HEK293T (cell line): ENCODE measurements at regions not wholly inside any gene's neighbourhood (a gene's known extent, or its start where the extent isn't known, plus 50 kb on each side); places are given as distances from the start of the nearest gene placed in this dataset.

Experiments used
- ARNT ChIP-seq: fragments of 450-650 bp; IDR thresholded peaks from 2 replicates; pipeline ENCODE4 v1.6.1; 2017; ENCODE audit warnings: mild to moderate bottlenecking
- BHLHE40 ChIP-seq: fragments of 450-650 bp; IDR thresholded peaks from 2 replicates; pipeline ENCODE4 v1.6.1; 2016; ENCODE audit warnings: mild to moderate bottlenecking, moderate library complexity, borderline replicate concordance
- CTBP1 ChIP-seq: fragments of 450-650 bp; IDR thresholded peaks from 2 replicates; pipeline ENCODE4 v1.6.1; 2016; ENCODE audit warnings: borderline replicate concordance
- FOXA1 ChIP-seq: fragments of 450-650 bp; IDR thresholded peaks from 2 replicates; pipeline ENCODE4 v1.6.1; 2016; ENCODE audit warnings: mild to moderate bottlenecking
- FOXK2 ChIP-seq: fragments of 450-650 bp; IDR thresholded peaks from 2 replicates; pipeline ENCODE4 v1.6.1; 2016; ENCODE audit warnings: mild to moderate bottlenecking
- FOXM1 ChIP-seq: fragments of 450-650 bp; IDR thresholded peaks from 2 replicates; pipeline ENCODE4 v1.6.1; 2017; ENCODE audit warnings: mild to moderate bottlenecking, borderline replicate concordance
- L3MBTL2 ChIP-seq: fragments of 450-650 bp; conservative IDR thresholded peaks from 2 replicates; pipeline ENCODE4 v1.6.1; 2016; ENCODE audit warnings: mild to moderate bottlenecking
- LEF1 ChIP-seq: fragments of 450-650 bp; IDR thresholded peaks from 2 replicates; pipeline ENCODE4 v1.6.1; 2017; ENCODE audit warnings: mild to moderate bottlenecking, borderline replicate concordance
- NFRKB ChIP-seq: fragments of 450-650 bp; IDR thresholded peaks from 2 replicates; pipeline ENCODE4 v1.6.1; 2016; ENCODE audit warnings: mild to moderate bottlenecking, moderate library complexity
- PKNOX1 ChIP-seq: fragments of 450-650 bp; IDR thresholded peaks from 2 replicates; pipeline ENCODE4 v1.6.1; 2016
- SP1 ChIP-seq: fragments of 450-650 bp; IDR thresholded peaks from 2 replicates; pipeline ENCODE4 v1.6.1; 2017
- SUZ12 ChIP-seq: fragments of 450-650 bp; IDR thresholded peaks from 2 replicates; pipeline ENCODE4 v1.6.1; 2016; ENCODE audit warnings: mild to moderate bottlenecking
- TARDBP ChIP-seq: fragments of 450-650 bp; IDR thresholded peaks from 2 replicates; pipeline ENCODE4 v1.6.1; 2016
- ZNF384 ChIP-seq: fragments of 450-650 bp; IDR thresholded peaks from 2 replicates; pipeline ENCODE4 v1.6.1; 2016

- TF ChIP-seq SP1, result no peak
- peak; percentile 59 for TF ChIP-seq PKNOX1
- no peak for TF ChIP-seq FOXM1
- no peak for TF ChIP-seq LEF1
- no peak for TF ChIP-seq CTBP1
- no peak for TF ChIP-seq FOXA1
- no peak for TF ChIP-seq FOXK2
- TF ChIP-seq BHLHE40, result no peak
- no peak for TF ChIP-seq NFRKB
- TF ChIP-seq L3MBTL2, result no peak
- TF ChIP-seq ARNT, result no peak
- no peak for TF ChIP-seq SUZ12
- no peak for TF ChIP-seq TARDBP
- TF ChIP-seq ZNF384, result no peak
Measured at GRCh38 chr5:124664287-124664686, 82.2 kb downstream of the ZNF608 start.
